Upper lobe of right lung (tissue), 1 donor: ENCODE measurements at regions not wholly inside any gene's neighbourhood (a gene's known extent, or its start where the extent isn't known, plus 50 kb on each side); places are given as distances from the start of the nearest gene placed in this dataset.
"Not testable (repeated sequence)": the region's sequence is repeated elsewhere in the genome, so short reads cannot be mapped to it uniquely, and the experiment has no call there.

Experiments used
- ATAC-seq: fragments of 200-7000 bp; cut with Tn5 transposase; one replicate; pipeline ENCODE4 v1.9.1; 2020; ENCODE audit warnings: mild to moderate bottlenecking, moderate library complexity
- DNase-seq: peaks from one replicate; pipeline ENCODE4 v3.0.0-alpha.2; 2020
- H3K27ac ChIP-seq: fragments of 200-600 bp; one replicate; pipeline ENCODE4 v1.8.0; 2022
- H3K27me3 ChIP-seq: fragments of 200-600 bp; one replicate; pipeline ENCODE4 v1.8.0; 2022; ENCODE audit warnings: mild to moderate bottlenecking
- H3K36me3 ChIP-seq: fragments of 200-600 bp; one replicate; pipeline ENCODE4 v1.8.0; 2022
- H3K4me1 ChIP-seq: fragments of 200-600 bp; one replicate; pipeline ENCODE4 v1.8.0; 2022
- H3K4me3 ChIP-seq: fragments of 200-600 bp; one replicate; pipeline ENCODE4 v1.8.0; 2022; ENCODE audit warnings: mild to moderate bottlenecking
- H3K9me3 ChIP-seq: fragments of 200-600 bp; one replicate; pipeline ENCODE4 v1.8.0; 2022
- intact Hi-C: fragments of 100-400 bp; cut with DNase I; formaldehyde crosslinking; loops from one replicate; pipeline ENCODE4 v1.11.0; 2022
- TF ChIP-seq, protein P1 (sequence below): fragments of 200-600 bp; IDR thresholded peaks from one replicate; pipeline ENCODE4 v1.8.0; 2022; ENCODE audit warnings: antibody characterized with exemption
- donor health status: DM: no; HTN: yes; CAD: no; lungs with severe emphysema.

DNA sequence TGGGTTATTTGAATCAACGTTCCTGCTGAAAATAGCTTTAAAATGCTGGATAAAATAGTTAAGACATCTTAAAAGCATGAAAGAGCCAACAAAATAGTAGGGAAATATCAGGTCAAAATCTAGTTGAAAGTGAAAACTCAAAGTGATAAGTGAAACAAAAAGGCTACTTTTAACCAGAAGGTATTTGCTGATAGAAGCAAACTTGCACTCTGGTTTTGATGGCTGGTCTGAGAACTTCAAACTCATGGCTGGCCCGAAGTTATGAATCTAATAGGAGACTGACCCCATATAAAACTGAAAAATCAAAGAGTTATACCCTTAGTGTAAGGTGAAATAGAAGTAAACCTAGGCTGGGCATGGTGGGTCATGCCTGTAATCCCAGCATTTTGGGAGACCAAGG lies 66.3 kb upstream of the HOXC13 start:
- TF ChIP-seq, protein P1, sequence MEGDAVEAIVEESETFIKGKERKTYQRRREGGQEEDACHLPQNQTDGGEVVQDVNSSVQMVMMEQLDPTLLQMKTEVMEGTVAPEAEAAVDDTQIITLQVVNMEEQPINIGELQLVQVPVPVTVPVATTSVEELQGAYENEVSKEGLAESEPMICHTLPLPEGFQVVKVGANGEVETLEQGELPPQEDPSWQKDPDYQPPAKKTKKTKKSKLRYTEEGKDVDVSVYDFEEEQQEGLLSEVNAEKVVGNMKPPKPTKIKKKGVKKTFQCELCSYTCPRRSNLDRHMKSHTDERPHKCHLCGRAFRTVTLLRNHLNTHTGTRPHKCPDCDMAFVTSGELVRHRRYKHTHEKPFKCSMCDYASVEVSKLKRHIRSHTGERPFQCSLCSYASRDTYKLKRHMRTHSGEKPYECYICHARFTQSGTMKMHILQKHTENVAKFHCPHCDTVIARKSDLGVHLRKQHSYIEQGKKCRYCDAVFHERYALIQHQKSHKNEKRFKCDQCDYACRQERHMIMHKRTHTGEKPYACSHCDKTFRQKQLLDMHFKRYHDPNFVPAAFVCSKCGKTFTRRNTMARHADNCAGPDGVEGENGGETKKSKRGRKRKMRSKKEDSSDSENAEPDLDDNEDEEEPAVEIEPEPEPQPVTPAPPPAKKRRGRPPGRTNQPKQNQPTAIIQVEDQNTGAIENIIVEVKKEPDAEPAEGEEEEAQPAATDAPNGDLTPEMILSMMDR, result no peak

DNA sequence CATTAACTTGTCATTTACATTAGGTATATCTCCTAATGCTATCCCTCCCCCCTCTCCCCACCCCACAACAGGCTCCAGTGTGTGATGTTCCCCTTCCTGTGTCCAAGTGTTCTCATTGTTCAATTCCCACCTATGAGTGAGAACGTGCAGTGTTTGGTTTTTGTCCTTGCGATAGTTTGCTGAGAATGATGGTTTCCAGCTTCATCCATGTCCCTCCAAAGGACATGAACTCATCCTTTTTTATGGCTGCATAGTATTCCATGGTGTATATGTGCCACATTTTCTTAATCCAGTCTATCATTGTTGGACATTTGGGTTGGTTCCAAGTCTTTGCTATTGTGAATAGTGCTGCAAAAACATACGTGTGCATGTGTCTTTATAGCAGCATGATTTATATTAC lies 60.7 kb upstream of the HOXC13 start:
- H3K27ac ChIP-seq, intact Hi-C loops, H3K4me3 ChIP-seq, DNase-seq, ATAC-seq, H3K9me3 ChIP-seq, H3K4me1 ChIP-seq, H3K36me3 ChIP-seq: not testable (repeated sequence)
- H3K27me3 ChIP-seq, result peaks cover 14% of the 10 kb centered on the region

More for the DNA sequence above, 66.3 kb upstream of the HOXC13 start:
- Histone ChIP-seq H3K4me3 (no peak overlapping the region), H3K4me1 (no peaks in the 10 kb centered on the region), H3K27ac (no peak overlapping the region), H3K27me3 (peaks cover 27% of the 10 kb centered on the region), H3K9me3 (no peaks in the 10 kb centered on the region), H3K36me3 (no peaks in the 10 kb centered on the region)
- intact Hi-C loops, result no loop called here
- no peak for DNase-seq
- no peak for ATAC-seq

DNA sequence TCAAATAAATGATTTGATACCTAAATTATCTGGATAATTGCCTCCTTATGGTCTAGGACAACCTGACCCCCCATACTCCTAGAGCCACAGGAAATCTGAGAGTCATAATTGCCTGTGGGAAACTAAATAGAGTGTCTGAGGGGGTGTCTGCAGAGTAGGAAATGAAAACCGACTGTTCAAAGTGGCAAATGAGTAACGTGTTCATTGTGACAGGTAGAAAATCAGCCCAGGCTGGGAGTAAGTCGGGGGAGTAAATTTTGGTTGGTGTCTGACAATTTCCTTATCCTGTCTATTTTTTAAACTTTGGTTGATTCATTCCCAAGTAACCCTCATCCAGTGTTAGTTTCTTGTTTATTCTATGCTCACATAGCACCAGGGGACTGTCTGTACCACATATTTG lies 51.6 kb upstream of the HOXC13 start:
- no peak overlapping the region for H3K27ac ChIP-seq
- ATAC-seq (no peak), DNase-seq (no peak)
- H3K9me3 ChIP-seq, result no peaks in the 10 kb centered on the region
- intact Hi-C loops, result no loop called here
- peaks cover 32% of the 10 kb centered on the region for H3K27me3 ChIP-seq
- TF ChIP-seq, protein P1, result no peak
- H3K4me3 ChIP-seq, result no peak overlapping the region
- no peaks in the 10 kb centered on the region for H3K36me3 ChIP-seq
- H3K4me1 ChIP-seq, result no peaks in the 10 kb centered on the region

DNA sequence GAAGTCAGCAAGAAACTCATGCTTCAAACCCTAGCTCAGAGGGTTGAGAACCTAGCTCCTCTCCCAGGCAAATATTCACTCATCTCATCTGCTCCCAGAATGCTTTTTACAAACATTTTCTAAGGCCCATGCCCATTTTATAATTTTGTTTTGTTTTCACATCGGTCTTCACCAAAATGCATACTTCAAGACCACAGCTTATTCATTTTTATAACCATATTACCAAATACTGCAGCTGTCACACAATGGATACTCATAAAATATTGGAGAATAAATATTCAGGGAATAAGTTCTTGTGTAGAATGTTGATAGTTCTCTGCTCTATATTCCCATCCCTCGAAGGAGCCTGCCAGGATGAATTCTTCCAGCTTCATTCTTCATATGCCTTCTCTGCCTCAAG lies 50.8 kb upstream of the HOXC13 start:
- TF ChIP-seq, protein P1, result no peak
- H3K27ac ChIP-seq, result no peak overlapping the region
- peaks cover 40% of the 10 kb centered on the region for H3K27me3 ChIP-seq
- DNase-seq, result no peak
- intact Hi-C loops, result no loop called here
- ATAC-seq, result no peak
- no peaks in the 10 kb centered on the region for H3K36me3 ChIP-seq
- H3K9me3 ChIP-seq, result no peaks in the 10 kb centered on the region
- H3K4me3 ChIP-seq, result no peak overlapping the region
- no peaks in the 10 kb centered on the region for H3K4me1 ChIP-seq
